ENCODE measurements at regions not wholly inside any gene's neighbourhood (a gene's known extent, or its start where the extent isn't known, plus 50 kb on each side); places are given as distances from the start of the nearest gene placed in this dataset.

- ChIA-PET POLR2A (no interaction called here), CTCF (no interaction called here)
- Histone ChIP-seq H3K27me3 (ENCODE audit: control insufficient read depth in 1 of 2, insufficient read depth in 2 of 2, low read length in 2 of 2) (peaks cover 0 to 3% of the 10 kb centered on the region in 2 experiments), H3K4me1 (ENCODE audit: insufficient read depth, low read length) (no peaks in the 10 kb centered on the region), H3K9me3 (ENCODE audit: control insufficient read depth in 1 of 2, insufficient read depth in 1 of 2, low read length in 2 of 2) (peaks cover 0 to 10% of the 10 kb centered on the region in 2 experiments), H3K4me3 (ENCODE audit: low read length) (no peak overlapping the region), H3K36me3 (ENCODE audit: insufficient read depth, low read length) (no peaks in the 10 kb centered on the region), H3K27ac (ENCODE audit: low read depth in 1 of 2, low read length in 2 of 2) (no peak overlapping the region)
- peaks cover 2% of the 10 kb centered on the region for H3K9me3 Mint-ChIP-seq
- H3K4me1 Mint-ChIP-seq (ENCODE audit: low read depth): no peaks in the 10 kb centered on the region
- no peak for ATAC-seq (ENCODE audit: poor library complexity)
- no peak overlapping the region for H3K27ac Mint-ChIP-seq
- peaks cover 16% of the 10 kb centered on the region for H3K27me3 Mint-ChIP-seq
- no peak for TF ChIP-seq CTCF (IDR thresholded peaks at IDR 0.05)
- DNase-seq: no peak
- intact Hi-C loops (cut with DNase I, micrococcal nuclease): no loop called here
- H3K4me3 Mint-ChIP-seq: no peak overlapping the region
- no peaks in the 10 kb centered on the region for H3K36me3 Mint-ChIP-seq (ENCODE audit: low read depth)
Measured at GRCh38 chr10:2494399-2494798, 572.9 kb upstream of the PFKP start.

- Histone ChIP-seq H3K27ac (ENCODE audit: low read depth in 1 of 2, low read length in 2 of 2) (no peak overlapping the region), H3K27me3 (ENCODE audit: control insufficient read depth in 1 of 2, insufficient read depth in 2 of 2, low read length in 2 of 2) (no peaks in the 10 kb centered on the region), H3K4me1 (ENCODE audit: insufficient read depth, low read length) (no peaks in the 10 kb centered on the region), H3K36me3 (ENCODE audit: insufficient read depth, low read length) (no peaks in the 10 kb centered on the region), H3K4me3 (ENCODE audit: low read length) (no peak overlapping the region), H3K9me3 (ENCODE audit: control insufficient read depth in 1 of 2, insufficient read depth in 1 of 2, low read length in 2 of 2) (peaks cover 0 to 4% of the 10 kb centered on the region in 2 experiments)
- DNase-seq (no peak), ATAC-seq (ENCODE audit: poor library complexity) (no peak)
- no peaks in the 10 kb centered on the region for H3K9me3 Mint-ChIP-seq
- no peak overlapping the region for H3K27ac Mint-ChIP-seq
- TF ChIP-seq CTCF (IDR thresholded peaks at IDR 0.05): no peak
- CTCF ChIA-PET: no interaction called here
- intact Hi-C loops (cut with DNase I, micrococcal nuclease): no loop called here
- no peak overlapping the region for H3K4me3 Mint-ChIP-seq
- peaks cover 5% of the 10 kb centered on the region for H3K27me3 Mint-ChIP-seq
- H3K4me1 Mint-ChIP-seq (ENCODE audit: low read depth): no peaks in the 10 kb centered on the region
- no peaks in the 10 kb centered on the region for H3K36me3 Mint-ChIP-seq (ENCODE audit: low read depth)
- POLR2A ChIA-PET: no interaction called here
Measured at GRCh38 chr10:2488446-2489005, 578.8 kb upstream of the PFKP start.

GRCh38 chr10:2487921-2488320 is 579.4 kb upstream of the PFKP start:
- no peak overlapping the region for H3K4me3 ChIP-seq (ENCODE audit: low read length)
- no peak overlapping the region for H3K27ac ChIP-seq (ENCODE audit: low read depth in 1 of 2, low read length in 2 of 2)
- intact Hi-C loops (cut with DNase I, micrococcal nuclease): no loop called here
- no peaks in the 10 kb centered on the region for H3K4me1 ChIP-seq (ENCODE audit: insufficient read depth, low read length)
- Mint-ChIP-seq H3K4me3 (no peak overlapping the region), H3K27me3 (peaks cover 2% of the 10 kb centered on the region), H3K9me3 (no peaks in the 10 kb centered on the region), H3K4me1 (ENCODE audit: low read depth) (no peaks in the 10 kb centered on the region), H3K36me3 (ENCODE audit: low read depth) (no peaks in the 10 kb centered on the region), H3K27ac (no peak overlapping the region)
- no peak for TF ChIP-seq CTCF (IDR thresholded peaks at IDR 0.05)
- peaks cover 0 to under 1% of the 10 kb centered on the region in 2 experiments for H3K9me3 ChIP-seq (ENCODE audit: control insufficient read depth in 1 of 2, insufficient read depth in 1 of 2, low read length in 2 of 2)
- CTCF ChIA-PET: no interaction called here
- no peak for DNase-seq
- POLR2A ChIA-PET: no interaction called here
- no peaks in the 10 kb centered on the region for H3K36me3 ChIP-seq (ENCODE audit: insufficient read depth, low read length)
- ATAC-seq (ENCODE audit: poor library complexity): no peak
- H3K27me3 ChIP-seq (ENCODE audit: control insufficient read depth in 1 of 2, insufficient read depth in 2 of 2, low read length in 2 of 2): no peaks in the 10 kb centered on the region
